Head of caudate nucleus (tissue), 42 donors: ENCODE measurements at regions not wholly inside any gene's neighbourhood (a gene's known extent, or its start where the extent isn't known, plus 50 kb on each side); places are given as distances from the start of the nearest gene placed in this dataset.
"Not testable (repeated sequence)": the region's sequence is repeated elsewhere in the genome, so short reads cannot be mapped to it uniquely, and the experiment has no call there.

Experiments
- DNase-seq, 42 donors: peaks; one replicate each; pipeline versions ENCODE4 v3.0.0 to v3.0.0-alpha.2; 2020 to 2021; ENCODE audit warnings: mixed read lengths in 7 of 42
- intact Hi-C: fragments of 100-400 bp; cut with DNase I; formaldehyde crosslinking; loops from one replicate; pipeline ENCODE4 v1.15.0; 2022

GRCh38 chr14:58725226-58725625 is 87.5 kb downstream of the DACT1 start:
- DNase-seq = no peak
- intact Hi-C loops = no loop called here

- intact Hi-C loops = no loop called here
- DNase-seq = no peak
Observed at GRCh38 chr14:58725871-58726270, 88.1 kb downstream of the DACT1 start.

- intact Hi-C loops = no loop called here
Observed at GRCh38 chr14:58730792-58731464, 93.2 kb downstream of the DACT1 start.

GRCh38 chr14:58731465-58732293 is 93.9 kb downstream of the DACT1 start:
- no peak for DNase-seq
- intact Hi-C loops = no loop called here

More at GRCh38 chr14:58730792-58731464, 93.2 kb downstream of the DACT1 start:
- no peak for DNase-seq

GRCh38 chr14:58732387-58732786 is 94.6 kb downstream of the DACT1 start:
- intact Hi-C loops = no loop called here
- DNase-seq = no peak

GRCh38 chr14:58733451-58734208 is 95.9 kb downstream of the DACT1 start:
- no peak for DNase-seq
- intact Hi-C loops = no loop called here

- no peak for DNase-seq
- intact Hi-C loops = no loop called here
Observed at GRCh38 chr14:58735596-58735995, 97.8 kb downstream of the DACT1 start.

GRCh38 chr14:58736606-58737005 is 98.8 kb downstream of the DACT1 start:
- intact Hi-C loops = no loop called here
- DNase-seq = no peak

GRCh38 chr14:58737511-58737910 is 99.7 kb downstream of the DACT1 start:
- no peak for DNase-seq
- intact Hi-C loops = no loop called here

- DNase-seq = no peak
- intact Hi-C loops = no loop called here
Observed at GRCh38 chr14:58738189-58738836, 100.6 kb downstream of the DACT1 start.

- DNase-seq = no peak
- intact Hi-C loops = no loop called here
Observed at GRCh38 chr14:58738876-58739275, 101.1 kb downstream of the DACT1 start.

- intact Hi-C loops = no loop called here
- no peak for DNase-seq
Observed at GRCh38 chr14:58739674-58740073, 101.9 kb downstream of the DACT1 start.

GRCh38 chr14:58740379-58740935 is 102.7 kb downstream of the DACT1 start:
- peak in 36 of 42 donors; percentile 15 to 76 (median 46) for DNase-seq

GRCh38 chr14:58744801-58745394 is 107.1 kb downstream of the DACT1 start:
- intact Hi-C loops = no loop called here

More at GRCh38 chr14:58740379-58740935, 102.7 kb downstream of the DACT1 start:
- intact Hi-C loops = no loop called here

GRCh38 chr14:58746261-58746660 is 108.5 kb downstream of the DACT1 start:
- intact Hi-C loops = no loop called here
- no peak for DNase-seq

More at GRCh38 chr14:58744801-58745394, 107.1 kb downstream of the DACT1 start:
- DNase-seq = no peak

- intact Hi-C loops = no loop called here
Observed at GRCh38 chr14:58746701-58747100, 108.9 kb downstream of the DACT1 start.

GRCh38 chr14:58747181-58747580 is 109.4 kb downstream of the DACT1 start:
- intact Hi-C loops = no loop called here
- DNase-seq = peak in 20 of 42 donors; percentile 6 to 65 (median 23)

More at GRCh38 chr14:58746701-58747100, 108.9 kb downstream of the DACT1 start:
- DNase-seq = no peak

GRCh38 chr14:58748251-58748650 is 110.5 kb downstream of the DACT1 start:
- DNase-seq, intact Hi-C loops: not testable (repeated sequence)
